ENCODE measurements at regions not wholly inside any gene's neighbourhood (a gene's known extent, or its start where the extent isn't known, plus 50 kb on each side); places are given as distances from the start of the nearest gene placed in this dataset.
"Not testable (repeated sequence)": the region's sequence is repeated elsewhere in the genome, so short reads cannot be mapped to it uniquely, and the experiment has no call there.

- DNase-seq, result no peak
- in situ Hi-C loops (cut with MboI; ENCODE audit: low pct_unique_long_range_greater_than_20kb, low sequenced_read_pairs), result no loop called here
Measured at GRCh38 chr7:52794621-52795020, 240.8 kb upstream of the POM121L12 start.

- in situ Hi-C loops (cut with MboI; ENCODE audit: low pct_unique_long_range_greater_than_20kb, low sequenced_read_pairs), result no loop called here
- no peak for DNase-seq
Measured at GRCh38 chr7:52791176-52791700, 244.2 kb upstream of the POM121L12 start.

GRCh38 chr7:52786174-52786573, 249.3 kb upstream of the POM121L12 start:
- no peak for DNase-seq
- in situ Hi-C loops (cut with MboI; ENCODE audit: low pct_unique_long_range_greater_than_20kb, low sequenced_read_pairs), result no loop called here

- in situ Hi-C loops (cut with MboI; ENCODE audit: low pct_unique_long_range_greater_than_20kb, low sequenced_read_pairs), result no loop called here
- no peak for DNase-seq
Measured at GRCh38 chr7:52782348-52782747, 253.1 kb upstream of the POM121L12 start.

GRCh38 chr7:52781250-52781649, 254.2 kb upstream of the POM121L12 start:
- in situ Hi-C loops (cut with MboI; ENCODE audit: low pct_unique_long_range_greater_than_20kb, low sequenced_read_pairs), result no loop called here
- no peak for DNase-seq

GRCh38 chr7:52779004-52779403, 256.4 kb upstream of the POM121L12 start:
- DNase-seq, result no peak
- in situ Hi-C loops (cut with MboI; ENCODE audit: low pct_unique_long_range_greater_than_20kb, low sequenced_read_pairs), result no loop called here

- DNase-seq, result no peak
- in situ Hi-C loops (cut with MboI; ENCODE audit: low pct_unique_long_range_greater_than_20kb, low sequenced_read_pairs), result no loop called here
Measured at GRCh38 chr7:52777051-52777822, 258.2 kb upstream of the POM121L12 start.

- no peak for DNase-seq
- in situ Hi-C loops (cut with MboI; ENCODE audit: low pct_unique_long_range_greater_than_20kb, low sequenced_read_pairs), result no loop called here
Measured at GRCh38 chr7:52775876-52776275, 259.6 kb upstream of the POM121L12 start.

- in situ Hi-C loops (cut with MboI; ENCODE audit: low pct_unique_long_range_greater_than_20kb, low sequenced_read_pairs), result no loop called here
- no peak for DNase-seq
Measured at GRCh38 chr7:52771177-52771576, 264.3 kb upstream of the POM121L12 start.

- no peak for DNase-seq
- in situ Hi-C loops (cut with MboI; ENCODE audit: low pct_unique_long_range_greater_than_20kb, low sequenced_read_pairs), result no loop called here
Measured at GRCh38 chr7:52764492-52765169, 270.8 kb upstream of the POM121L12 start.

GRCh38 chr7:52758356-52758755, 277.1 kb upstream of the POM121L12 start:
- no peak for DNase-seq
- in situ Hi-C loops (cut with MboI; ENCODE audit: low pct_unique_long_range_greater_than_20kb, low sequenced_read_pairs), result no loop called here

GRCh38 chr7:52753855-52754254, 281.6 kb upstream of the POM121L12 start:
- in situ Hi-C loops (cut with MboI; ENCODE audit: low pct_unique_long_range_greater_than_20kb, low sequenced_read_pairs), result no loop called here
- DNase-seq, result no peak

- in situ Hi-C loops (cut with MboI; ENCODE audit: low pct_unique_long_range_greater_than_20kb, low sequenced_read_pairs), result no loop called here
Measured at GRCh38 chr7:52752891-52753290, 282.5 kb upstream of the POM121L12 start.

GRCh38 chr7:52749880-52750279, 285.6 kb upstream of the POM121L12 start:
- in situ Hi-C loops (cut with MboI; ENCODE audit: low pct_unique_long_range_greater_than_20kb, low sequenced_read_pairs), result no loop called here
- peak; percentile 1 for DNase-seq

More at GRCh38 chr7:52752891-52753290, 282.5 kb upstream of the POM121L12 start:
- DNase-seq, result no peak

GRCh38 chr7:52747817-52748216, 287.6 kb upstream of the POM121L12 start:
- no peak for DNase-seq
- in situ Hi-C loops (cut with MboI; ENCODE audit: low pct_unique_long_range_greater_than_20kb, low sequenced_read_pairs), result no loop called here

GRCh38 chr7:52741670-52742290, 293.7 kb upstream of the POM121L12 start:
- in situ Hi-C loops (cut with MboI; ENCODE audit: low pct_unique_long_range_greater_than_20kb, low sequenced_read_pairs), result no loop called here
- DNase-seq, result no peak

- in situ Hi-C loops (cut with MboI; ENCODE audit: low pct_unique_long_range_greater_than_20kb, low sequenced_read_pairs), result no loop called here
- no peak for DNase-seq
Measured at GRCh38 chr7:52735656-52736055, 299.8 kb upstream of the POM121L12 start.

- DNase-seq; in situ Hi-C loops (cut with MboI; ENCODE audit: low pct_unique_long_range_greater_than_20kb, low sequenced_read_pairs): not testable (repeated sequence)
Measured at GRCh38 chr7:52728683-52729082, 306.8 kb upstream of the POM121L12 start.

- in situ Hi-C loops (cut with MboI; ENCODE audit: low pct_unique_long_range_greater_than_20kb, low sequenced_read_pairs), result no loop called here
- DNase-seq, result no peak
Measured at GRCh38 chr7:52727632-52728031, 307.8 kb upstream of the POM121L12 start.

- in situ Hi-C loops (cut with MboI; ENCODE audit: low pct_unique_long_range_greater_than_20kb, low sequenced_read_pairs), result no loop called here
- DNase-seq, result no peak
Measured at GRCh38 chr7:52726986-52727385, 308.4 kb upstream of the POM121L12 start.
